ENCODE measurements at regions not wholly inside any gene's neighbourhood (a gene's known extent, or its start where the extent isn't known, plus 50 kb on each side); places are given as distances from the start of the nearest gene placed in this dataset.

DNA sequence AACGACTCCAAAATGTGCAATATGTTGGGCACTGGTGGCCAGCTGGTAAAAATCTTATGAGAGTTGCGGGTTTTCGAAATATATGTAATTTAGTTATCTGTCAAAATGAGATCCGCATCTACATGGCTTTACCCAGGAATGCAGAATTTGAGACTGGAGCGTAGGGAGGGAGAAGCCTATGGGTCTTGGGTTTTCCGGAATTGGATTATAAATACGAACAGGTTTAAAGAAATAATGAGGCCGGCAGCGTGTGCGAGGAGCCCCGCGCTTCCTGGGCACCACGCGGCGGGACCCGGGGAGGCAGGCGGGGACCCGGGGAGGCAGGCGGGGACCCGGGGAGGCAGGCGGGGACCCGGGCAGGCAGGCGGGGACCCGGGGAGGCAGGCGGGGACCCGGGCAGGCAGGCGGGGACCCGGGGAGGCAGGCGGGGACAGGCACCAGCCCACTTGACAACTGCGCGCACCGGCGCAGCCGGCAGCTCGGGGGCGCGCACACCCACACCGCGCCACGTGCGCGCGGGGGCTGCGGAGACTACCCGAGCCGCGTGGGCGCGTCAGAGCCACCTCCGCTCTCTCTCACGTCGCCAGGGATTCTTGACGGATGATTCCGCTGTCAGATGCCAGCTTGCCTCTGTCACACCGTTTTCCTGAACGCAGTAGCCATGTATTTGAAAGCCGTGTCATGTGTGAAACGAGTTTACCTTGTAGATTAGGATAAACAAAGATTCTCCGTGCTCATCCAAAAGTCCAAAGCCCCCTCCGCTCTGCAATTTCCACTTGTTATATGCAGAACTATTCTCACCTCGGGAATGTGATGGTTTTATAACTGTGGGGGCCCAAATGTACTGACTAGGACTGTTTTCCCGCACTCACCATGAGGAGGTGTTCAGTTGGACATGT is 54.3 kb upstream of the HNRNPU start:
- H3K36me3 ChIP-seq (ENCODE audit: insufficient read depth, insufficient read length, low read length), result no peaks in the 10 kb centered on the region
- H3K9ac ChIP-seq (ENCODE audit: insufficient read length, low read depth), result peak overlapping the region; percentile 66

GRCh38 chr1:244917073-244917670 is 52.8 kb upstream of the HNRNPU start:
- no peaks in the 10 kb centered on the region for H3K9me3 ChIP-seq (ENCODE audit: insufficient read depth, low read length)
- H3K36me3 ChIP-seq (ENCODE audit: insufficient read depth, insufficient read length, low read length), result no peaks in the 10 kb centered on the region
- H3K4me3 ChIP-seq (ENCODE audit: insufficient read length, low read depth), result no peak overlapping the region
- TF ChIP-seq YY1 (IDR thresholded peaks at IDR 0.05; ENCODE audit: insufficient read depth, insufficient read length) (no peak), ZNF274 (IDR thresholded peaks at IDR 0.05; ENCODE audit: low read depth, low read length) (no peak), SUZ12 (IDR thresholded peaks at IDR 0.05; ENCODE audit: extremely low read depth, insufficient read depth, insufficient read length) (no peak)
- H3K27me3 ChIP-seq (ENCODE audit: insufficient read depth, insufficient read length), result peaks cover 36% of the 10 kb centered on the region
- DNase-seq (ENCODE audit: low read depth, low spot score), result no peak
- no peak overlapping the region for H3K9ac ChIP-seq (ENCODE audit: insufficient read length, low read depth)
- H3K4me1 ChIP-seq (ENCODE audit: insufficient read depth, insufficient read length), result no peaks in the 10 kb centered on the region

More for the DNA sequence above, 54.3 kb upstream of the HNRNPU start:
- peak overlapping the region; percentile 63 for H3K4me3 ChIP-seq (ENCODE audit: insufficient read length, low read depth)
- peaks cover 36% of the 10 kb centered on the region for H3K27me3 ChIP-seq (ENCODE audit: insufficient read depth, insufficient read length)
- H3K4me1 ChIP-seq (ENCODE audit: insufficient read depth, insufficient read length), result no peaks in the 10 kb centered on the region
- no peaks in the 10 kb centered on the region for H3K9me3 ChIP-seq (ENCODE audit: insufficient read depth, low read length)
- TF ChIP-seq SUZ12 (IDR thresholded peaks at IDR 0.05; ENCODE audit: extremely low read depth, insufficient read depth, insufficient read length), result peak; percentile 56
- TF ChIP-seq ZNF274 (IDR thresholded peaks at IDR 0.05; ENCODE audit: low read depth, low read length), result no peak
- no peak for TF ChIP-seq YY1 (IDR thresholded peaks at IDR 0.05; ENCODE audit: insufficient read depth, insufficient read length)
- DNase-seq (ENCODE audit: low read depth, low spot score), result no peak

DNA sequence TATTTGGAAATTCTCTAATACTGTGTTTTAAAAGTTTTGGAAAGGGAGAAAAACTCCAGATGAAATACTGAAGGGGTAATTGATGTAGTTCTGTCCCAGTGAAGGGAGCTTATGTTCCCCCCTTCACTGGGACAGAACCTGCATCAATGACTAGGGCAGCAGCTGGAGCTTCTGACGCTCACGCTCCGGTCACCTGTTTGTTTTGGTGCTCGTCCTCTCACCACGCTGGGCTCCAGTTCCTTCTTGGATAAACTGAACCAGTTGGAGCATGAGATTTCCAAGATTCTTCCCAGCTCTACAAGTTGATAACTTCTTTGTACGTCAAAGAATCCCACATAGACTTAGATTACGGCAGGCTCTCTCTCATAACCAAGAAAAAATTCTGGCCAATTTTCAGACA is 51.4 kb upstream of the HNRNPU start:
- no peak overlapping the region for H3K4me3 ChIP-seq (ENCODE audit: insufficient read length, low read depth)
- peaks cover 36% of the 10 kb centered on the region for H3K27me3 ChIP-seq (ENCODE audit: insufficient read depth, insufficient read length)
- TF ChIP-seq YY1 (IDR thresholded peaks at IDR 0.05; ENCODE audit: insufficient read depth, insufficient read length) (no peak), ZNF274 (IDR thresholded peaks at IDR 0.05; ENCODE audit: low read depth, low read length) (no peak), SUZ12 (IDR thresholded peaks at IDR 0.05; ENCODE audit: extremely low read depth, insufficient read depth, insufficient read length) (no peak)
- H3K4me1 ChIP-seq (ENCODE audit: insufficient read depth, insufficient read length), result no peaks in the 10 kb centered on the region
- H3K36me3 ChIP-seq (ENCODE audit: insufficient read depth, insufficient read length, low read length), result no peaks in the 10 kb centered on the region
- DNase-seq (ENCODE audit: low read depth, low spot score), result no peak
- H3K9ac ChIP-seq (ENCODE audit: insufficient read length, low read depth), result no peak overlapping the region
- no peaks in the 10 kb centered on the region for H3K9me3 ChIP-seq (ENCODE audit: insufficient read depth, low read length)

GRCh38 chr1:244914761-244915160 is 50.4 kb upstream of the HNRNPU start:
- DNase-seq (ENCODE audit: low read depth, low spot score), result no peak
- H3K4me1 ChIP-seq (ENCODE audit: insufficient read depth, insufficient read length), result no peaks in the 10 kb centered on the region
- peaks cover 33% of the 10 kb centered on the region for H3K27me3 ChIP-seq (ENCODE audit: insufficient read depth, insufficient read length)
- no peaks in the 10 kb centered on the region for H3K9me3 ChIP-seq (ENCODE audit: insufficient read depth, low read length)
- no peak for TF ChIP-seq SUZ12 (IDR thresholded peaks at IDR 0.05; ENCODE audit: extremely low read depth, insufficient read depth, insufficient read length)
- no peak for TF ChIP-seq ZNF274 (IDR thresholded peaks at IDR 0.05; ENCODE audit: low read depth, low read length)
- no peak for TF ChIP-seq YY1 (IDR thresholded peaks at IDR 0.05; ENCODE audit: insufficient read depth, insufficient read length)
- no peaks in the 10 kb centered on the region for H3K36me3 ChIP-seq (ENCODE audit: insufficient read depth, insufficient read length, low read length)
- no peak overlapping the region for H3K9ac ChIP-seq (ENCODE audit: insufficient read length, low read depth)
- no peak overlapping the region for H3K4me3 ChIP-seq (ENCODE audit: insufficient read length, low read depth)
